ENCODE measurements at regions not wholly inside any gene's neighbourhood (a gene's known extent, or its start where the extent isn't known, plus 50 kb on each side); places are given as distances from the start of the nearest gene placed in this dataset.

DNA sequence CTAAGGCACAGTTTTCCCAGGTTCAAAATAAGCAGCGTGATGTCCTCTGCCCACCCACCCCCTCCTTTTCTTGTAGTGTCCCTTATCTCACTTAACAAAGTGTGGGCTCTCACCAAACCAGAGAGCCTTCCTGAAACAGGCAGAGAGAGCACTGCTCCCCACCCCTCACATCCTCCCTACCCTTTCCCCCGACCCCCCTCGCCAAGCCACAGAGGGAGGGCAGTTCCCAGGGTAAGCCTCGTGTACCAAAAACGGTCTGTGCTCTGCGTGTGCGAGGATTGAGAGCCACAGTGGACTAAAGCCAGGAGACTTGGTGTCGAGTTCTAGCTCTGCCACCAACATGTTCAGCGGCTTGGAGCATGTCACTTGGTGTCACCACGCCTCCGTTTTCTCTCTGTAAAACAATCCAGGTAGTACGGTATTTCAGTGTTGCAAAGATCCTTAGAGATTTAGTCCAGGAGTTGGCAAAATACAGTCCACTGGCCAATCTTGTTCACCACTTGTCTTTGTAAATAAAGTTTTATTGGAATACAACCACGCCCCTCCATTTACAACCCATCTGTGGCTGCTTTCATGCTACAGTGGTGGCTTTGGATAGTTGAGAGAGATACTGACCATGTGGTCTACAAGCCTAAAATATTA lies 249.9 kb downstream of the OPA1 start:
- no peak for TF ChIP-seq POLR2A (IDR thresholded peaks at IDR 0.05)
- TF ChIP-seq, protein P1, sequence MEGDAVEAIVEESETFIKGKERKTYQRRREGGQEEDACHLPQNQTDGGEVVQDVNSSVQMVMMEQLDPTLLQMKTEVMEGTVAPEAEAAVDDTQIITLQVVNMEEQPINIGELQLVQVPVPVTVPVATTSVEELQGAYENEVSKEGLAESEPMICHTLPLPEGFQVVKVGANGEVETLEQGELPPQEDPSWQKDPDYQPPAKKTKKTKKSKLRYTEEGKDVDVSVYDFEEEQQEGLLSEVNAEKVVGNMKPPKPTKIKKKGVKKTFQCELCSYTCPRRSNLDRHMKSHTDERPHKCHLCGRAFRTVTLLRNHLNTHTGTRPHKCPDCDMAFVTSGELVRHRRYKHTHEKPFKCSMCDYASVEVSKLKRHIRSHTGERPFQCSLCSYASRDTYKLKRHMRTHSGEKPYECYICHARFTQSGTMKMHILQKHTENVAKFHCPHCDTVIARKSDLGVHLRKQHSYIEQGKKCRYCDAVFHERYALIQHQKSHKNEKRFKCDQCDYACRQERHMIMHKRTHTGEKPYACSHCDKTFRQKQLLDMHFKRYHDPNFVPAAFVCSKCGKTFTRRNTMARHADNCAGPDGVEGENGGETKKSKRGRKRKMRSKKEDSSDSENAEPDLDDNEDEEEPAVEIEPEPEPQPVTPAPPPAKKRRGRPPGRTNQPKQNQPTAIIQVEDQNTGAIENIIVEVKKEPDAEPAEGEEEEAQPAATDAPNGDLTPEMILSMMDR (IDR thresholded peaks at IDR 0.05) = no peak
